ENCODE measurements at regions not wholly inside any gene's neighbourhood (a gene's known extent, or its start where the extent isn't known, plus 50 kb on each side); places are given as distances from the start of the nearest gene placed in this dataset.
A peak's percentile ranks its signal among the peaks of the same experiment; 100 is the strongest.

- H3K27ac Mint-ChIP-seq: 0 out of 2 replicates have a peak overlapping the region, but pooled peaks have one; percentile 41
These were observed 1596.6 kb downstream of the SLITRK5 start for GRCh38 chr13:89267734-89268133.

More at GRCh38 chr13:89267734-89268133, 1596.6 kb downstream of the SLITRK5 start:
- H3K27me3 ChIP-seq (ENCODE audit: insufficient read depth): no peaks in the 10 kb centered on the region
- no peaks in the 10 kb centered on the region for H3K4me1 ChIP-seq (ENCODE audit: insufficient read depth)
- 0 out of 2 replicates have a peak overlapping the region, but pooled peaks have one; percentile 23 for H2AFZ ChIP-seq
- Mint-ChIP-seq H3K9me3 (peaks cover 9% of the 10 kb centered on the region), H3K4me3 (no peak overlapping the region), H3K27me3 (ENCODE audit: insufficient read depth, low read depth, poor library complexity) (no peaks in the 10 kb centered on the region), H3K36me3 (ENCODE audit: low read depth) (peaks cover 5% of the 10 kb centered on the region; the same call in 2 of the 3 replicates), H3K4me1 (no peaks in the 10 kb centered on the region; the same call in 2 of the 3 replicates)
- ATAC-seq (no peak), DNase-seq (ENCODE audit: low spot score) (no peak)
- no peaks in the 10 kb centered on the region for H3K36me3 ChIP-seq (ENCODE audit: insufficient read depth)
- H3K4me3 ChIP-seq: no peak overlapping the region
- TF ChIP-seq CTCF (conservative IDR thresholded peaks at IDR 0.05; ENCODE audit: low read depth in 2 of 2) (no peak), EZH2 (IDR thresholded peaks at IDR 0.05; ENCODE audit: low read depth, unreplicated experiment) (no peak), ZNF462 (CRISPR knock-in tag; IDR thresholded peaks at IDR 0.05) (no peak), POLR2AphosphoS5 (IDR thresholded peaks at IDR 0.05; ENCODE audit: low read depth) (no peak), ZNF114 (CRISPR knock-in tag; IDR thresholded peaks at IDR 0.05) (no peak), STAT1 (IDR thresholded peaks at IDR 0.05; ENCODE audit: unreplicated experiment) (no peak), CREB1 (CRISPR knock-in tag; IDR thresholded peaks at IDR 0.05; ENCODE audit: low read depth) (no peak), ETS1 (IDR thresholded peaks at IDR 0.05) (no peak), REST (IDR thresholded peaks at IDR 0.05; ENCODE audit: unreplicated experiment) (no peak), EZH2phosphoT487 (IDR thresholded peaks at IDR 0.05; ENCODE audit: unreplicated experiment) (no peak), JUNB (IDR thresholded peaks at IDR 0.05; ENCODE audit: unreplicated experiment) (no peak), ZNF331 (CRISPR knock-in tag; IDR thresholded peaks at IDR 0.05; ENCODE audit: low read depth) (no peak), NANOG (IDR thresholded peaks at IDR 0.05; ENCODE audit: borderline replicate concordance) (no peak)
- H4K20me1 ChIP-seq (replicated peaks; ENCODE audit: insufficient read depth): no peaks in the 10 kb centered on the region
- no peak overlapping the region for H3K27ac ChIP-seq (ENCODE audit: low read depth)
- H3K79me2 ChIP-seq (replicated peaks; ENCODE audit: insufficient read depth): no peaks in the 10 kb centered on the region
- H3F3A ChIP-seq (replicated peaks; ENCODE audit: low read depth): no peaks in the 10 kb centered on the region
- H3K9me2 ChIP-seq (ENCODE audit: insufficient read depth): no peaks in the 10 kb centered on the region
- no peak overlapping the region for H3K4me2 ChIP-seq

All from GM23338 (cell line).